Brain pericyte (primary cell): ENCODE measurements at regions not wholly inside any gene's neighbourhood (a gene's known extent, or its start where the extent isn't known, plus 50 kb on each side); places are given as distances from the start of the nearest gene placed in this dataset.

ENCODE experiments used
- DNase-seq: peaks from one replicate; pipeline ENCODE4 v3.0.0-alpha.2; 2012; ENCODE audit warnings: low read depth, low spot score

- no peak for DNase-seq
Observed at GRCh38 chr6:71527886-71528285, 239.3 kb downstream of the OGFRL1 start.

GRCh38 chr6:71529026-71529425, 240.4 kb downstream of the OGFRL1 start:
- no peak for DNase-seq

- DNase-seq, result no peak
Observed at GRCh38 chr6:71529769-71530168, 241.2 kb downstream of the OGFRL1 start.

GRCh38 chr6:71531006-71531405, 242.4 kb downstream of the OGFRL1 start:
- no peak for DNase-seq

GRCh38 chr6:71531841-71532240, 243.2 kb downstream of the OGFRL1 start:
- no peak for DNase-seq

DNA sequence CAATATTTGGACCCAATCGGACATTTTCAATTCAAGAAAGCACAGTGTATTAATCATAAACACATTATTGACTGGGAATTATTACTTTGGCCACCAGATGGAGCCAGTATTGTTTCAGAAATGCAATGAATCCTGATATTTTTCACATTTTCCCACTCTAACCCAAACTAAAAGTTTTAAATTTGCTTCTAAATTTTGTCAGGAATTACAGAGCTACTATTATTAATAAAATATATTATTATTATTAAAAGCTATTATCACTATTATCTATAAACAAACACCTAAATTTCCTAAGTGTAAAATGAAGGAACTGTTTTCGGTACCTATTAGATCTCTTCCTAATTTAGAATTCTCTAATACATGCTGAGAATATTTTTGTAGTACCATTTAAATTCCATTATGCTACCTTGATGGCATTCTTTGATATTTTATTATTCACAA, 245.3 kb downstream of the OGFRL1 start:
- no peak for DNase-seq

DNA sequence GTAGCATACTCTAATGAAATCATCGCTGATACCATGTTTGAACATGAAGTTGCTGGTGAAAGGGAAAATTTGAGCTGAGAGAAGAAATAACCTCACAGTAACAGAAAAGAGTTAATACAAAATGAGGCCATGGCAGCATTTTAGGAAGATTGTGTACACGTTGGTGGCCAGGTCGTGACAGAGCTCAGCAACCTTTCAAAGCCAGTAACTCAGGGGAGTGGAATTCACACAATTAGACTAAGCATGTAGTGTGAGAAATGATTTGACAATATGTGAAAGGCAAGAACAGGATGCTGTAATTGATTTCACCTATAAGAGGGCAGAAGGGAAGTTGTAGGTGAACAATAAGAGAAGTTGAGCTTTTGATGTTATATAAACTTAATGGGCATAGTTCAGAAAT, 246.3 kb downstream of the OGFRL1 start:
- DNase-seq, result no peak

DNA sequence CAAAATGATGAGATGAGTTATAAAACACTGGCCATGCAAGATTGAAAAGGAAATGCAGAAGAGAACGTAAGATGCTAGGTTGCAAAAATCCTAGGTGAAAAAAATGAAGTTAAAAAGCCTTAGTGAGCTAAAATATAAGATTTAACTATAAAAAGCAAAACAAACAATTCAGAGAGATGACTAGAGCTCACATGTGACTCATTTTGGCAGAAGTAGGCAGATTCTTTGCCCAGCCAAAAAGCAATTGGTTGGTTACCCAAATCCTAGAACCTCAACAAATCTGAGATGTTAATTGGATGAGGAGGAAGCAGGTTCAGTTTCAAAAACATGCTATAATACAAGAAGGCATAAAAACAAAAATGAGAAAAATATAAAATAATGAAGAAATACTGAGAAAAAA, 249.1 kb downstream of the OGFRL1 start:
- no peak for DNase-seq

GRCh38 chr6:71544028-71544427, 255.4 kb downstream of the OGFRL1 start:
- DNase-seq, result no peak

GRCh38 chr6:71544906-71545305, 256.3 kb downstream of the OGFRL1 start:
- no peak for DNase-seq

DNA sequence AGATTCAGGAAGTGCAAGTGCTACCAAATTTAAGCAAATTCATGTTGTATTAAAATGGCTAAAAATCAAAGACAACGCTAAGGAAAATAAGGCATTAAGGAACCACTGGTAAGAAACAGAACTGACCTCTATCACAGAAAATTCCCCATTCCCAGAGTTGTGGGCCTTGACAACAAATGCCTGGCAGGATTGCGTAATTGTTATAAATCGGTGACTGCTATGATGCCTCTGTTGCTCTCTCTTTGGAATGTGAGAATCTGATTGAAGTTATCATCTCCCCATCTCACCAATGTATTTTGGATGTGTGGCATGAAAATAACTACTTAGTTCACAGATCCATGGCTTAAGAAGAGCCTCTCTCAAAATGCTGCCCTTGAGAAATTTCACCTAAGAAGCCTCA, 257.3 kb downstream of the OGFRL1 start:
- DNase-seq, result no peak

DNA sequence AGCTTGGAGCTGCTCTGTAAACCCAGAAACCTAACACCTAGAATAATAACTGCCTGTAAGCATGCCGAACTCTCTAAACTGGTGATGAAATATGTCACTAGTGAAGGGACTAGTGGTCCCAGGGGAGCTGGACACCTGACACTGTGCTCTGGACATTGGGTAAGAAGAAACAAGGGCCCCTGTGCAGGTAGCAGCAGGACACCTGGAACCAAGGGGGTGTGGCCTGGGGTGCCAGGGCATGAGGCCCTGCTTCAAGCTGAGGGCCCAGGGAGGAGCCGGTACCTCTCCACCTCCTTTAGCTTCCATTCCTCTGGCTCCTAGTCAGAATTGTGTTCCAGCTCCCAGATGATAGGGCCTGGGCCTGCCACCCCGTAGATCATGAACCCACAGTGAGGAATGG, 263.2 kb downstream of the OGFRL1 start:
- DNase-seq, result no peak

GRCh38 chr6:71556141-71556540, 267.5 kb downstream of the OGFRL1 start:
- DNase-seq, result no peak

- DNase-seq, result no peak
Observed at GRCh38 chr6:71558974-71559373, 270.4 kb downstream of the OGFRL1 start.

DNA sequence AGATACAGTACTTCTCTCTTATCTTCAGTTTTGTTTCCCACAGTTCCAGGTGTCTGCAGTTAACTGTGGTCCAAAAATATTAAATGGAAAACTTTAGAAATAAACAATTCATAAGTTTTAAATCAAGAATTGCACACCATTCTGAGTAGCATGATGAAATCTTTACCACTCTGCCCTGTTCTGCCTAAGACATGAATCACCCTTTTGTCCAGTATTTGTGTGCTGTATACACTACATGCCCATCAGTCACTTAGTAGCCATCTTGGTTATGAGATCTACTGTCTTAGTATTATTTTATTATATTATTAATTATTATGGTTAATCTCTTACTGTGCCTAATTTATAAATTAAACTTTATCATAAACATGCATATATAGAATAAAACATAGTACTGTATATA, 279.0 kb downstream of the OGFRL1 start:
- DNase-seq, result no peak

DNA sequence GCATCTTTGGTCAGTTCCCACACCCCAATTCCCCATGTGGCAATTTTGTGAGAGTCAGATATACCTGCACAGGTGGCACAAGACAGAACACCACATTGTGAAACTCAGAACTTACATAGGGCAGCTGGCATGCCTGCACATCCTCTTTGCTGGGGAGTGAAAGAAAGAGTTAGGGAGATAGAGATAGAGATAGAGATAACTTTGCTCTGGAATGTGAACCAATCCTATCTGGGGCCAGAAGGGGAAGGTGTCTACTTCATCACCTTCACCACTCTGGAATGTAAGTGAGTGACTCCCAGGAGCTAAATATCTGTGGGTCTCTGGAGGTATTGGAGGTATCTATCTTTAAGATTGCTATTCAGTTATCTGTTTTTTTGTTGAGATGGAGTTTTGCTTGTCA, 289.2 kb downstream of the OGFRL1 start:
- no peak for DNase-seq

DNA sequence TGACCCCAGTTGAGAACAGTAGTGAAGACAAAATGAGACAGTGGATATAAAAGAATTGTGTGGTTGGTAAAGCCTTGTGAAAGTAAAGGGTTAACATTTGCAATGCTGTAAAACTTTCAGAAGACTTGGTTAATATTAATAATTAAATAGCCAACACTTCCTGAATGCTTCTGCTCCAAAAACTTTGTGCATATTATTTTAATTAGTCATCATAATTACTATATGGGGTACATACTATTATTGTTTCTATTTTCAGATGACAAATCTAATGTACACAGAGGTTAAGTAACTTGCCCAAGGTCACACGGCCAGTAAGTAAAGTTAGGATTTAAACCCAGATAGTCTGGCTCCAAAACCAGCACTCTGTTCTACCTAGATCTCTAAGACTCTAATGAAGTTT, 291.3 kb downstream of the OGFRL1 start:
- no peak for DNase-seq

DNA sequence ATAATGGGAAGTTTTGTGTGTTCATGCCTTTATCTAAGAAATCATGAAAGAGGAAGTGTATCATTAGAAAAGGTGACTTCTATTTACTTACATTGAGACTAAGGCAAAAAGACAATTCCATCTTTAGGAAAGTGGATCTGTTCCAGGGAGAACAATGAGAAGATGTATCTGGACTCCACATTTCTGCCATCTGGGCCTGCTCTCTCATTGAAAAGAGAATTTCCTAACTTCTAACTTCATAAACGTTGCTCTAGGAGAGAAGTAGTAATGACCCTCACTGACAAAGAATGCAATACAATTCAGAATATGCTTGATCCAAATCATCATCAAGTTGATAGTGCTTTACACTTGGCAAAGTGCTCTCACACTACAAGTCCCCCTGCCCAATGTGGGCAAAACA, 294.2 kb downstream of the OGFRL1 start:
- no peak for DNase-seq

DNA sequence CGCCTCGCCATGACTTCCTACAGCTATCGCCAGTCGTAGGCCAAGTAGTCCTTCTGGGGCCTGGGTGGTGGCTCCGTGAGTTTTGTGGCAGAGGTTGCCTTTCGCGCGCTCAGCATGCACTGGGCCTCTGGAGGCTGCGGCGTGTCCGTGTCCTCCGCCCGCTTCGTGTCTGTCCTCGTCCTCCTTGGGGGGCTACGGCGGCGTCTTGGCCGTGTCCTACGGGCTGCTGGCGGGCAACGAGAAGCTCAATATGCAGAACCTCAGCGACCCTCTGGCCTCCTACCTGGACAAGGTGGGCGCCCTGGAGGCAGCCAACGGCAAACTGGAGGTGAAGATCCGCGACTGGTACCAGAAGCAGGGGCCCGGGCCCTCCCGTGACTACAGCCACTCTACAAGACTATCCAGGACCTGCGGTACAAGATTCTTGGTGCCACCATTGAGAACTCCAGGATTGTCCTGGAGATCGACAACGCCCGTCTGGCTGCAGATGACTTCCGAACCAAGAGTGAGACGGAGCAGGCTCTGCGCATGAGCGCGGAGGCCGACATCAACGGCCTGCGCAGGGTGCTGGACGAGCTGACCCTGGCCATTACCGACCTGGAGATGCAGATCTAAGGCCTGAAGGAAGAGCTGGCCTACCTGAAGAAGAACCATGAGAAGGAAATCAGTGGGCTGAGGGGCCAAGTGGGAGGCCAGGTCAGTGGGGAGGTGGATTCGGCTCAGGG, 296.3 kb downstream of the OGFRL1 start:
- DNase-seq, result no peak

DNA sequence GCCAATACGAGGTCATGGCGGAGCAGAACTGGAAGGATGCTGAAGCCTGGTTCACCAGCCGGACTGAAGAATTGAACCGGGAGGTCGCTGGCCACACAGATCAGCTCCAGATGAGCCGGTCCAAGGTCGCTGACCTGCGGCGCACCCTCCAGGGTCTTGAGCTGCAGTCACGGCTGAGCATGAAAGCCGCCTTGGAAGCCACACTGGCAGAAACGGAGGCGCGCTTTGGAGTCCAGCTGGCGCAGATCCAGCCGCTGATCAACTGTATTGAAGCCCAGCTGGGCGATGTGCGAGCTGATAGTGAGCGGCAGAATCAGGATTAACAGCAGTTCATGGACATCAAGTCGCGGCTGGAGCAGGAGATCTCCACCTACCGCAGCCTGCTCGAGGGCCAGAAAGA, 296.9 kb downstream of the OGFRL1 start:
- no peak for DNase-seq

DNA sequence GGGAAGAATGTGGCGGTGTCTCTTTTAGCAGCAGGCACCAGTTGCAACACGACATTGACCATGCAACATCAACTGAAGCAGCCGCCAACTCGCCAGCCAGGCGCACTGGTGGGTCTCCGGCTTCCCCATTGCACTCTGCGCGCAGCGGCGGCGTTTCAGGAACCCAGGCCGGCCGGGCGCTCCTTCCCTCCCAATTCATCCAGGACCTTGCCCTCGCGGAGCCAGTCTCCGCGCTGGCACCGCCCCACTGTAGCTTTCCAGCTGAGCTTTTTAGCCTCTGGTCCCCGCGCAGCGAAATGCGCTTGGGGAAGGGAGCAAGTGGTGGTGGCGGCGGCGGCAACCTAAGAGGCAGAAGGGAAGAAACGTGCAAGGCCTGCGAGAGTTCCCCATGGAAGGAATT, 297.9 kb upstream of the RIMS1 start:
- no peak for DNase-seq

DNA sequence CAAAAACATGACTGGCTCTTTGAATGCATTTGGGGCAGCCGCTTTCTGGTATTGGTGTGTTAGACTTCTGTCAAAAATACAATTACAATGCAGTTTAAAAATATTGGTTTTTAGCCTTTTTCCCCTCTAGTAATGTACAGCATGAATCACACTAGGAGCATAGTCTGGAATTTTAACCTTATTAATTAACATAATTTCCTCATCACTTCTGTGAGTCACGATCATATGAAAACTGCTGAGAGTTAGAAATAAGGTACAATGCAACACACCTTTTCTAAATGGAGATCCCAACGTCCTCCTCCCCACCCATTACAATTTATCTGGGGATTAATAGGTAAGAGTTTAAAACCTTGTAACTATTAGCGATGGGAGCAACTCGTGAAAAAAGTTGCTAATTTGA, 297.1 kb upstream of the RIMS1 start:
- no peak for DNase-seq

DNA sequence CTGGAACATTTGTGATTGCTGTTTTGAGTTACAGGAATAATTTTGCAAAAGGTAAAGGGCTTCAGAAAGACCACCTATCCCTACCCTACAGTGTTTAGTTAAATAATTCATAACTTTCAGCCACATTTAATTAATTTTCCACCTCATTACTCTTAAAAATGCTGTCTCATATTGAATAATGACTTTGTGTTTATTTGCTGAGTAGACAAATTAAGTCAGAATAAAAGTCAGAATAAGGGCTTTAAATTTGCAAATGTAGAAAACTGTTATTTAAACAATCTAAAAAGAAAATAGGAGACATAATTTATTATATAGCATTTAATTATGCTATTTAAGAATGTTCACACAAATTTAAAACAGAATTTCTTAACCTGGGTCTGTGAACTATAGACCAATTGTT, 293.7 kb upstream of the RIMS1 start:
- no peak for DNase-seq

GRCh38 chr6:71599359-71599758, 287.0 kb upstream of the RIMS1 start:
- no peak for DNase-seq
